Activated naive CD4-positive, alpha-beta T cell (primary cell): ENCODE measurements at regions not wholly inside any gene's neighbourhood (a gene's known extent, or its start where the extent isn't known, plus 50 kb on each side); places are given as distances from the start of the nearest gene placed in this dataset.
"Not testable (repeated sequence)": the region's sequence is repeated elsewhere in the genome, so short reads cannot be mapped to it uniquely, and the experiment has no call there.

Experiments used
- DNase-seq, 4 experiments: peaks; one replicate each; lab custom pipeline; 2025; lab: John Stamatoyannopoulos, UW

DNA sequence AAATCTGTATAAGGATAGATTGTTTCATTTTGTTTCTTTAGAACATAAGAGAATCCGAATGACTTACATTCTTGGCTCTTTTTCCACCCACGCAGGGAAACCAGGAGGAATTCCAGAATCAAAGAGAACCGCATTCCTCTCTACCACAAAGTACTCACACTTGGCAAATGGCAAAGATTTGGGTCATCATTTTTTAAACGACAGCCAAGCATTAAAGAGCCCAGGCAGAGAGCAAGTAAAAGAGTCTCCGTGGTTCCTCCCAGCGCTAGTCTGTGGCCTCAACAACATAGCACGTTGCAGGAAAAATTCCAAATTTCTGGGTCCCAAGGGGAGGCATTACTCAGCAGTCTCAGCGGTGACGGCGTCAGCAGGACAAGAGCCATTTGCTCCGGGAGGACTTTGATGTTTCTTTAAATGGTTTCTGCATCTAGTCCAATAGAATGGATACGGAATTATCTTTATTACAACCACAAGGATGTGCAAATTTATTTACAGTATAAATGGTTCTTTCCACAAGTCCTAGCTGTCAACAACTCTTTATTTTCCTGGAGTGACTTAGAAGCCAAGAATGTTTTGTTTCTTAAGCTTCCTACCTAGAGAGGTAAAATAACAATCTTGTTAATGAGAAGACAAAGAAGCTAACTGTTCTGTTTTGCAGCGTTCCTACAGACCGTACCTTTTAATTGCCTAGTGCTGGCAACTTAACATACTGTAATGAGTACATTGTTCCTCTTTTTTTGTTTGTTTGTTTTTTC lies 232.5 kb downstream of the SKIDA1 start:
- DNase-seq = no peak

DNA sequence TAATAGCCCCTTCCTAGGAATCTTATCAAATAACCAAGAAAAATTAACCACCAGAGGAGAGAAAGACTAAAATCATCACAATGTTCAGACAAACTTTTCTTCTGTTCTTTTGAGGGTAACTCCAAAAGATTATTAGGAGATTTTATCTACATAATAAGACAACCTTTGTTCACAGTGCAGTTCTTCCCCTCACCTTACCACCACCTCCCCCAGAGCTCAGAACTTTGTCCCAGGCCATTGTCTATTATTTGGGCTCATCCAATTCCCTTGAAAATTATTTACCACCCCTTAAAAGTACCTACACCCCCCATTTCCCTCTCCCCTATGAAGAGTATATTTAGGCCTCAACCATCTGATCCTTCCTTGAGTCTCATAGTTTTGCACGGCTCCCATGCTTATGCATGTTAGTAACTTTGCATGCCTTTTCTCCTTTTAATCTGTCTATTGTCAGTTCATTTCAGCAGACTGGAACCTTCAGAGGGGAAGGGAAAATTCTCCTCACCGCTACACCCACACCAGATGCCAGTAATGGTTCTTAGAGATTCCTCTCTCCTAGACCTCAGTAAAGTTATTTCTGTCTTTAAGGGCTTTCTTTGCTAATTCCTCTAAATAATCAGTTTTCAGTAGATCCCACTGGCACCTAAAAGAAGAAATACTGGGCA lies 234.9 kb downstream of the SKIDA1 start:
- no peak for DNase-seq

DNA sequence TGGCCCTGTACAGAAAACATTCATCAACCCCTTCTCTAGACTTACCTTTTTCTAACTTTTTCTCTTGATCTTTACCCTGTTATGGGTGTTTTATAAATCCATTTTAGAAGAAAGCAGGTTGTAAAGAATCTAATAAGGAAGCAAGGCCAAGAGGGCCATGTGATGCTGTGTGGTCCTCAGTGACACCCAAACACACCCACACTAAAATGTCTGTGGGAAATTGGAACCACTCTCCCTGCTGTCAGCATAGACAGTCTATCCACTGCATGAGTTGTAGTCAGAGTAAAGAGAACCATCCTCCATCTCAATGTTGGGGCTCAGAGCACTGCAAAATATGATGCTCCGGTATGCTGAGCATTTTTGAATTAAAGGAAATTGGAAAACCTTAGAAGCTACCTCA lies 235.5 kb downstream of the SKIDA1 start:
- DNase-seq = no peak

DNA sequence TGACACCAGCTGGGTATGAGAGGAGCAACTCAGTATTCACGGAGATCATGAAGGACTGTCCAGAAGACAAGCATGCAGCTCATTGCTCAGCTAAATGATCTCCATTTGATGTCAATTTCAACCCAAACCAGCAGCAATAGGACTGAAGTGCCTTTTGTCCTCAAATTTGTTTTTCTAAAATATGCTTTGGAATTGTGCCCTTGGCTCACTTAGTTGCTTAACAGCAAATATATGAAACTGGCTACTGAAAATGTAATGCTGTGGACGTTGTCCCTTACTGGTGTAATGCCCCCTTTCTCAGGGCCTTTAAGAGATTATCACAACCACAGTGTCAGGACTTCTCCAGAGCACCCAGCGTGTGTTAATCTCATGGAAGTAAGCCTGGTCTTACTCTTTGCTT lies 236.2 kb downstream of the SKIDA1 start:
- DNase-seq = no peak

DNA sequence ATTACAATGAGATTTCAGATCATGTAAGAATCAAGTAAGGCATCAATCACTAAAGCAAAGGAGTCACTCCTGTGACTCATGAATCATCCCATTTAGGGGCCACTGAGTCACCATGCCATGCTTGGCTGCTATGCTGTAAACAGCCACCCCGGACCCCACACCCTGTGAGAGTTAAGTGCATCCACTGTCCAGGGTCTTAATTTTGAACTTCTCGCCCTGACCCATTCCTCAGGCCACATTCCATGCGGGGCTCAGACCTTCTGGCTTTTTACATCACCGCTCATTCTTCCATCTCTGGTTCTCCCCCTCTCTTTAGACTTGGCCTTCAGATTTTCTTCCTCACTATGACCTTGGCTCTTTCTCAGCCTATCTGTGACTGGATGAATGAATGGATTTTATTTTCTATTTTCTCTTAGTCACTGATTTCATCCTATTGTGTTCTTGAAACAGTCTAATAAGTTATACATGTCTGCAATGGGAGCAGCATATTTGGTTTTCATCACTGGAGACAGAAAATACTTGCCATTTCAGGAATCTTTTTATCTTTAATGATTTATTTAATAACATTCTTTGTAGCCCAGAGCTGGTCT lies 239.6 kb downstream of the SKIDA1 start:
- DNase-seq = no peak

DNA sequence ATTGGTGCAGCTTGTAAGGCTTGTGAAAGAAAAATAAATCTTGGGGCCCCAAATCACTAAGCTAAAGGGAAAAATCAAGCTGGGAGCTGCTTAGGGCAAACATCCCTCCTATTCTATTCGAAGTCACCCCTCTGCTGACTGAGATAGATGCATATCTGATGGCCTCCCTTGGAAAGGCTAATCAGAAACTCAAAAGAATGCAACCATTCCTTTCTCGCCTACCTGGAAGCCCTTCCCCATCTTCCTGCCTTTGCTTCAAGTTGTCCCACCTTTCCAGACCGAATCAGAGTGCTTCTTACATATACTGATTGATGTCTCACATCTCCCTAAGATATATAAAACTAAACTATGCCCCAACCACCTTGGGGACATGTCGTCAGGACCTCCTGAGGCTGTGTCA lies 240.3 kb downstream of the SKIDA1 start:
- DNase-seq = no peak

DNA sequence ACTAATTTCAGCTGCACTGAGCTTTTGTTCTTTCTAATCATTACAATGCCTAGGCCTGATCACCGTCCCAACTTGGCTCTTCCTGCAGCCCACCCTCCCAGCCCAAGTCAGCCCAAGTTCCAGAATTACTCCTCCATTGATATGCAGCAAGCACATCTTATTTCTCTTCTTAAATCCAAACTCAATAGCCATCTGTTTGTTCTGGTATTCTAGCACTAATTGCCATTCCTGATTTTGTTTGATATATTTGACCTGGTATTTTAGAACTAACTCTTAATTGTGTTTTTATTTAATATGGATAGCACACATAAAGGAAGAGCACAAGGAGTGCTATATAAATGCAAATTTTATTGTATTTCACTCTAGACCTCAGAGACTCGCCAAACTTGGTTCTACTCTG lies 241.2 kb downstream of the SKIDA1 start:
- DNase-seq = no peak

DNA sequence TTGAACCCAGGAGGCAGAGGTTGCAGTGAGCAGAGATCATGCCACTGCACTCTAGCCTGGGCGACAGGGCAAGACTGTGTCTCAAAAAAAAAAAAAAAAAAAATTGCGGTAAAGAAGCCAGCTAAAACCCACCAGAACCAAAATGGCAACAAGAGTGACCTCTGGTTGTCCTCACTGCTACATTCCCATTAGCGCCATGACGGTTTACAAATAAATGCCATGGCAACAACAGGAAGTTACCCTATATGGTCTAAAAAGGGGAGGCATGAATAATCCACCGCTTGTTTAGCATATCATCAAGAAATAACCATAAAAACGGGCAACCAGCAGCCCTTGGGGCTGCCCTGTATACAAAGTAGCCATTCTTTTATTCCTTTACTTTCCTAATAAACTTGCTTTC lies 242.4 kb downstream of the SKIDA1 start:
- not testable (repeated sequence) for DNase-seq

DNA sequence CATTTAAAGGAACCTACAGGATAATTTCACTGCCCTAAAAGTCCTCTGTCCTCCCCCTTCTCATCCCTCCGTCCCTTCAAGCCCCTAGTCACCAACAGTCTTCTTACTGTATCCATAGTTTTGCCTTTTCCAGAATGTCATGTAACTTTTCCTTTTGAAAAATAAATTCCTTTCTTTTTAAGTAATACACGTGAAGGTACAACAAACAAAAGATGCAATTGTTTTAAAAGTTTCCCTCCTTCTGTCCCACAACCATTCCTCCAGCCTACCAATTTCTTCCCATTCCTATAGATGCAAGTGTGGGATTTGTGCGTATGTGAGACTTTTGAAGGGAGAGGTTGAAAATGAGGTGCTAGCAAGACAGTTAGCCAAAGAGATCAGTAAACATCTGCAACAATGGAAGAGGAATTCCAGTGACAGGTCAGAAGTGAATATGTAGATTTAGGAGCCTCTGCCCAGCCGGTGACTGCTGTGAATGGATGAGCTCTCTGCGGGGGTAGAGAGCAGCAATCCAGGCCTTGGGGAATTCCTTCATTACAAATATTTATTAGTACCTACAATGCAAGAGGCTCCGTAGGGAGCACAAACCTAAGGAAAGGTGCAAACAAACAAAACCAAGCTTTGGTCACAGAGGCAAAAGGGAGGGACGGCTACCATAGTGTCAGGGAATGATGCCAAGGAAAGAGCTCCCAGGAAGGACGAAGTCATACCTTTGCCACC lies 243.6 kb downstream of the SKIDA1 start:
- no peak for DNase-seq

DNA sequence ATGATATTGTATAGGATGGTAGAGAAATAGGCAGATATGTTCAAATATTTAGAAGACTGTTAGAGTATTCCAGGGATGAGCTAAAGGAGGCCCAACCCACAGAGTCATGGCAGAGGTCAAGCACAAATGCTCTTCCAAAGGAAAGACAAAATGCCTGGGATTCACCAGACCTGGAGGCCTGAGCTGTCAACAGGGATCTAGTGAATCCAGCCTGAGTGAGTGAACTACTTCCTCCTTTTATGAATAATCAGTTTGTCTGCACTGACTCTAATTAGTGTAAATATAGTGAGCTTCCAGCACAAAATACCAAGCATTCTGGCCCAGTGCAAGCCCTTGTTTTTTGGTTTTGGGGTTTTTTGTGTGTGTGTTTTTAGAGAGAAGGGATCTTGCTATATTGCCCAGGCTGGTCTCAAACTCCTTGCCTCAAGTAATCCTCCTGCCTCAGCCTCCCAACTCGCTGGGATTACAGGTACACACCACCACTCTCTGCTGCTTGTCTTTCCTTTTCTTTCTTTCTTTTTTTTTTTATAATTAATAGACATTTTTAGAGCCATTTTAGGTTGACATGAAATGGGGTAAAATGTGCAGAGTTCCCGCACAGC lies 244.4 kb downstream of the SKIDA1 start:
- DNase-seq = no peak

DNA sequence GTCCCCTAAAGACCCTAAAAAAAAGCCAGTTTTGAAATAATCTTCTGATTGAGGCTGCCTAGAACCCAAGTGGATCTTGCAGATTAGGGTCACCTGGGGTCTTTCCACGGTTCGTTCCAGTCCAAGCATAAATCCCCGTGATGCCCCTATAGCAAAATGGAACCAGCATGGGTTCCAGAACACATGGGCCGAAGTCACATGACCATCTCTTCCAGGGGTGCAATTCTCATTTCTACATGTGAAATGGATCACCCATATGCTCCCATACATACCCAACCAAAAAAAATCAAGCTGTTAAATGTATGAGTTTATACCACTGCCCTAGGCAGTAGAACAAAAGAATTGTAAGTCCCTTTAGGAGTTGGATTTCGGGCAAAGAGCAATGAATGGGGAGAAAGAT lies 245.4 kb downstream of the SKIDA1 start:
- no peak for DNase-seq

DNA sequence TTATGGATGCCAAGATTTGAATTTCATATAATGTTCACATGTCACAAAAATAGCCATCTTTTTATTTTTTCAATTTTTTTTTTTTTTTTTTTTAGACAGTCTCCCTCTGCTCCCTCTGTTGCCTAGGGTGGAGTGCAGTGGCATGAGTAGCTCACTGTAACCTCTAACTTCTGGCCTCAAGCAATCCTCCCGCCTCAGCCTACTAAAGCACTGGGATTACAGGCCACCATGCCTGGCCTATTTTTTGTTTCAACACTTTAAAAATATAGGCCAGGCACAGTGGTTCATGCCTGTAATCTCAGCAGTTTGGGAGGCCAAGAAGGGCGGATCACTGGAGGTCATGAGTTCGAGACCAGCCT lies 246.3 kb downstream of the SKIDA1 start:
- no peak for DNase-seq

DNA sequence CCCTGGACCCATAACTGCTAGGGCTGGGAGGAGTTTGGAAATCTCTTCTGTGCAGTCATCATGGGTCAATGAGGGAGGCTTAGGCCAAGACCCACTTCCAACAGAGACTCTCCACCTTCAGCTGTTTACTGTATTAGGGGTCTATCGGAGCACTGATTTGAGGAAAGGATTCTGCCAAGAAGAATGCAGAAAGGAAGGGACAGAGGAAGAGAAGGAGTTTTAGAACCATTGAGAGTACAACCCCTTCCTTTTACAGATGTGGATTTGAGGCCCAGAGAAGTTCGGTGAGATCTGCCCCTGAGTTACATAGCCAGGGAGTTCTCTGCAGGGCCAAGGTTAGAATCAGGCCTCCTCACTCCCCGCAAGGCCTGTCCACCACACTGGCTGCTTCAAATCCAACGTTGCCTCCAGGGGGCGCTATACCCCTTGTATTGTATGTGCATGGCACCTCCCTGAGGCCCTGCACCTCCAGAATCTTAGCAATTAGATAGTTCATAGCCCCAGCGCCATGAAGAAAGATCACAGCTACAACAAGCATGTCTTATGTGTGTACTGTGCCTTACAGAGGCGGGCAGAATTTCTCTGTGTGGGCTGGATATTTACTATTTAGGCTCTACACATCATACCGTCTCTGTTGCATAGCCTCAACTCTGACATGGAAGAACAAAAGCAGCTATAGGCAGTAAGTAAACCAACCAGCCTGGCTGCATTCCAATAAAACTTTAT lies 246.8 kb downstream of the SKIDA1 start:
- DNase-seq = peak; percentile 17 to 42 (median 40)

DNA sequence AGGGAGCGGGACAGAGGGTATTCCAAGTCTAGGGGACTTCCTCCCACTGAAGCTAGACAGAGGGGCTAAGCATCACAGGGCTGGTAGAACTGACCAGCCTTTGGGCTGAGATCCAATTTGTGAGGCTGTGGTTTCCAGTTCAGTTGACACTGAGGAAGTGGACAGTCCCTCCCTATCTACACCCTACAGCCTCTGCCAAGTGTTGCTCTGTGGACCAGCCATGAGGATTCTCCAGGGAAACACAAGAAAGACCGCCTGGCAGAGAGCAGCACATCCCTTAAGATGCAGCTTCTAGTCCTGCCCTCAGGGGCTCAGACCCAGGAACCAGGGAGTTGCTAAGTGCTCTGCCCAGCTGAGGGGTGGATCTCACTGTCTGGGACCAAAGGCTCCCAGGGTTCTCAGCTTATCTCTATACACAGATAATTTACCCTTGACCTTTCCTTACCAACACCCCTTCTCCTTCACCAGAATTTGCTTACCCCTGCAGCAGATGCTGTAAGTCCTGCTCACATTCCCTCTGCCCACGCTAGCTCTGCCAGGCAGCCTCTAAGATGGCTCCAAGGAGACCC lies 252.0 kb downstream of the SKIDA1 start:
- no peak for DNase-seq

DNA sequence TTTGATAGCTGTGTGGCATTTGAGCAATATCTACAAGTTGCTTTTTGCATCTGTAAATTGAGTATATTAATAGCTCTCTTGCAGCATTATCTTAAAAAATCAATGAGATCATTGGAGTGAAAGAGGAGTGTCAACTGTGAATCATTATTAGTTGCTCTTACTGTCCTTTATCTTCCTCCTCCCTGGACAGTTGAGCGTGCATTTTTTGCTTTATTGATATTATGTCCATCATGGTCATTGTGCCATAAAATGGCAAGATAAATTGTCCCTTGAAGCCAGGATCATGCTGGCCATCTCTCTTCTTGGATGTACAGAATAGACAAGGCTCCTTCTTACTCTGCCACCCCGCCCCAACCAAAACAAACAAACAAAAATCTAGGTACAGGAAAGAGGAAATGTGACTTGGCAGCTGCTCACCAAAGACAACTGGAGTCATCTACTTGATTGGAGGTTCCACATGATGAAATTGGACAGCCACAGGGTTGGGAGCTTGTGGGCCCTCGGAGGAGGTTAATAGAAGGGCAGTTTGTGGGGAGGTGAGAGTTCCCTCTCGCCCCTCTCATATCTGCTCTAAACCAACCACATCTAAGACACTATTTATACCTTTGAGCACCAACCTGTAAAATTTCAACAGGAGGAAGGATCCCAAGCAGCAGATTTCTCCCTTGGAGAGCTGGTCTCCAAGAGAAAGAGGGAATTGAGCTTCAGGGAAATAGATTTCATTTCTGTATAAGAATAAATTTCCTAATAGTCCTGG lies 252.7 kb downstream of the SKIDA1 start:
- no peak for DNase-seq

DNA sequence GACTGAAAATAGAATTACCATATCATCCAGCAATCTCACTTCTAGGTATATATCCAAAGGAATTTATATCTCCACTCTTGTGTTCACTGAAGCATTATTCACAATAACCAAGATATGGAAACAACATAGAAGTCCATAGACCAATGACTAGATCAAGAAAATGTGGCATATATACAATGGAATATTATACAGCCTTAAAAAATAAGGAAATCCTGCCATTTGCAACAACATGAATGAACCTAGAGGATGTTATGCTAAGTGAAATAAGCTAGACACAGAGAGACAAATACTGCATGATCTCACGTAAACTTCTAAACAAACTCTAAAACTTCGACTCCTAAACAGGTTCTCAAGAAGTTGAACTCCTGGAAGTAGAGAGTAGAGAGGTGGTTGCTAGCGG lies 254.5 kb downstream of the SKIDA1 start:
- DNase-seq = no peak

DNA sequence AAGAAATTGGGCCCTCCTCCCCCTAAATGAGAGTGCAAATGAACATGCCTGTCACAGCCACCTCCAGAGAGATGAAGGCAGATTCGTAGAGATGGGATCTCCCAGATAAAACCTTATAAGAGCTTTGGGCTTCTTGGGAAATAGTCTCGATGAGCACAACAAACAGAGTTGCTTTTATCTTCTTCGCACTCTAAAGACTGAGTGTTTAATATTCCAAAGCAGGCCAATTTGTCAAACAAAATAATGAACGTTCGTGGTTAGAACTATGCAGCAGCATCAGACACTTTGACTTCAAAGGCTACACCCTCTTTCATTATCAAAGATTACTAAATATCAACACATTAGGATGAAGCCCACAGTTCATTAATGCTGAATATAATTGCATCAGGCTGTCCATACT lies 256.2 kb downstream of the SKIDA1 start:
- no peak for DNase-seq

DNA sequence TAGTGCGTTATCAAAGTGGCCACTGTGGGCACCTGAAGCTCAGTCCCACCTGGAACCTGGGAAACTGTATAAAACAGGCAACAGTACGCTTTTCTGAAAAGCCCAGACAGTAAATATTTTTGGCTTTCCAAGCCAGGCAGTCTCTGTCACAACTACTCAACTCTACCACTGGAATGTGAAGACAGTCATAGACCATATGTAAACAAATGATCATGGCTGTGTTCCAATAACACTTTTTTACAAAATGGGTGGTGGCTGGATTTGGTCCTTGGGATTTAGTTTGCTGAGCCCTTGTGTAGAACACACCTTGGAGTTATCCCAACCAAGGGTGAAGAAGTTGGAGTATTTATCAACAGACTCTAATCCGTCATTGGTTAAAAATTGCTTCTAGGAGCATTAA lies 259.9 kb downstream of the SKIDA1 start:
- no peak for DNase-seq

DNA sequence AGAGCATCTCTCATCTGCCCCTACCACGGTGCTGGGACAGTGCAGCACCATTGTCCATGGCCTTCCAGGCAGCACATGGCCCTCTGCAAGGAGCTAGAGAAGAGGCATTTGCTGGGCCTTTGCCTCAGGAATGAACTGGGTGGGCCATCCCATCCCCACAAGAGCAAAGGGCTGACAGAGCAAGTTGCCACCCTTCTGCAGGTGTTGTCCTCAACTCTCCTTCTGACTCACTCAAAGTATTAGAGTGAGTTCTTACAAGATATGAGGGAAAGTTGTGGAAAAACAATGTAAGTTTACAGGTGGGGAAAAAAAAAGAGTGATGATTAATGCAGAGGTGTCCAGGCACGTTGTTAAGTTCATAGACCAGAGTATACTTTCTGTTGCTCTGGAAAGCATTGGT lies 261.2 kb downstream of the SKIDA1 start:
- no peak for DNase-seq

DNA sequence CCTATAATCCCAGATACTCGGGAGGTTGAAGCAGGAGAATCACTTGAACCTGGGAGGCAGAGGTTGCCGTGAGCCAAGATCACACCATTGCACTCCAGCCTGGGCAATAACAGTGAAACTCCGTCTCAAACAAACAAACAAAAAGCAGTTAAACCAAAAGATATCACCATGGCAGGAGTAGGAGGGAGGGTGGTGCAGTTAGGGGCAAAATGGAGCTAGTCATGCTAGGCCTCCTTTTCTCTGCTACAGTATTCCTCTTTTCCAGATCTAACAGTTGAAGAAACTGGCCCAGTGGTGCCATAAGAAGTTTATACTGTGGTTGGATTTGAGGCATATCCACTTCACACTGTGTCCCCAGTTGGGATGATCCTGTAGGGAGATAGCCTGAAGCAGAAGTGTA lies 261.6 kb downstream of the SKIDA1 start:
- no peak for DNase-seq
